HEK293 (cell line): ENCODE measurements at regions not wholly inside any gene's neighbourhood (a gene's known extent, or its start where the extent isn't known, plus 50 kb on each side); places are given as distances from the start of the nearest gene placed in this dataset.

Experiments
- CTCF ChIA-PET: fragments of 350-600 bp; formaldehyde crosslinking; extraction: SDS; loops from one replicate; lab custom pipeline; 2021; ENCODE audit warnings: antibody characterized with exemption; lab: Yijun Ruan, JAX
- POLR2A ChIA-PET: fragments of 300-600 bp; formaldehyde crosslinking; extraction: SDS; loops from one replicate; lab custom pipeline; 2020; ENCODE audit warnings: antibody characterized with exemption, inconsistent platforms; lab: Yijun Ruan, JAX
- H3K27ac ChIP-seq: fragments of 200-500 bp; sonication (Bioruptor generic); 2 replicates; pipeline ENCODE4 v1.5.1; 2014; ENCODE audit warnings: low read depth, low read length, control low read depth, inconsistent platforms; ENCODE audit errors: extremely low read depth
- H3K36me3 ChIP-seq, 2 experiments: fragments of 200-500 bp in 1 of 2; sonication (Bioruptor generic) in 1 of 2; 1 replicate in 1 of 2; 2 replicates in 1 of 2; pipeline ENCODE4 v1.5.1; 2014 to 2017; ENCODE audit warnings: inconsistent platforms in 2 of 2, low read length in 2 of 2; ENCODE audit not compliant: control insufficient read depth in 2 of 2, insufficient read depth in 1 of 2
- H3K4me1 ChIP-seq: fragments of 200-500 bp; sonication (Bioruptor generic); 2 replicates; pipeline ENCODE4 v1.5.1; 2014; ENCODE audit warnings: mild to moderate bottlenecking, low read length, inconsistent platforms; ENCODE audit not compliant: control insufficient read depth, insufficient read depth
- H3K4me3 ChIP-seq: 2 replicates; pipeline ENCODE4 v1.5.1; 2011; ENCODE audit warnings: low read depth, mild to moderate bottlenecking, control low read depth, low read length, moderate library complexity
- H3K9me3 ChIP-seq: fragments of 200-500 bp; sonication (Bioruptor generic); 2 replicates; pipeline ENCODE4 v1.5.1; 2014; ENCODE audit warnings: low read depth, low read length, inconsistent platforms; ENCODE audit not compliant: control insufficient read depth, insufficient read depth
- ATF2 ChIP-seq: fragments of 450-650 bp; formaldehyde crosslinking; IDR thresholded peaks from 2 replicates; pipeline ENCODE4 v1.5.1; 2016; ENCODE audit warnings: missing biosample characterization, missing genetic modification characterization, low read depth
- SCRT2 ChIP-seq: fragments of 450-650 bp; formaldehyde crosslinking; IDR thresholded peaks from 2 replicates; pipeline ENCODE4 v1.5.1; 2016; ENCODE audit warnings: missing biosample characterization, missing genetic modification characterization
- SP3 ChIP-seq: fragments of 450-650 bp; formaldehyde crosslinking; IDR thresholded peaks from 2 replicates; pipeline ENCODE4 v1.5.1; 2016; ENCODE audit warnings: missing biosample characterization, missing genetic modification characterization
- YY2 ChIP-seq: fragments of 450-650 bp; formaldehyde crosslinking; IDR thresholded peaks from 2 replicates; pipeline ENCODE4 v1.5.1; 2016; ENCODE audit warnings: missing biosample characterization, missing genetic modification characterization
- ZBTB11 ChIP-seq: fragments of 450-650 bp; formaldehyde crosslinking; conservative IDR thresholded peaks from 2 replicates; pipeline ENCODE4 v1.5.1; 2016; ENCODE audit warnings: low read depth, missing biosample characterization, missing genetic modification characterization
- ZBTB17 ChIP-seq: fragments of 450-650 bp; formaldehyde crosslinking; IDR thresholded peaks from 2 replicates; pipeline ENCODE4 v1.5.1; 2016; ENCODE audit warnings: missing biosample characterization, missing genetic modification characterization
- ZNF112 ChIP-seq: fragments of 450-650 bp; formaldehyde crosslinking; IDR thresholded peaks from 2 replicates; pipeline ENCODE4 v1.5.0; 2017; ENCODE audit warnings: missing biosample characterization, missing genetic modification characterization
- ZNF16 ChIP-seq: fragments of 450-650 bp; formaldehyde crosslinking; IDR thresholded peaks from 2 replicates; pipeline ENCODE4 v1.5.1; 2016; ENCODE audit warnings: low read depth, missing biosample characterization, missing genetic modification characterization
- ZNF169 ChIP-seq: fragments of 450-650 bp; formaldehyde crosslinking; IDR thresholded peaks from 2 replicates; pipeline ENCODE4 v1.5.1; 2016; ENCODE audit warnings: missing biosample characterization, missing genetic modification characterization
- ZNF19 ChIP-seq: fragments of 450-650 bp; formaldehyde crosslinking; IDR thresholded peaks from 2 replicates; pipeline ENCODE4; 2016; ENCODE audit warnings: missing biosample characterization, missing genetic modification characterization, low read depth
- ZNF248 ChIP-seq: fragments of 450-650 bp; formaldehyde crosslinking; IDR thresholded peaks from 2 replicates; pipeline ENCODE4 v1.5.1; 2017; ENCODE audit warnings: missing biosample characterization, missing genetic modification characterization
- ZNF354C ChIP-seq: fragments of 450-650 bp; formaldehyde crosslinking; IDR thresholded peaks from 2 replicates; pipeline ENCODE4 v1.5.1; 2016; ENCODE audit warnings: missing biosample characterization, missing genetic modification characterization, low read depth, borderline replicate concordance
- ZNF488 ChIP-seq: fragments of 450-650 bp; formaldehyde crosslinking; IDR thresholded peaks from 2 replicates; pipeline ENCODE4 v1.5.1; 2016; ENCODE audit warnings: missing biosample characterization, missing genetic modification characterization
- ZNF501 ChIP-seq: fragments of 450-650 bp; formaldehyde crosslinking; IDR thresholded peaks from 2 replicates; pipeline ENCODE4 v1.5.1; 2016; ENCODE audit warnings: missing biosample characterization, missing genetic modification characterization
- ZNF510 ChIP-seq: fragments of 450-650 bp; formaldehyde crosslinking; IDR thresholded peaks from 2 replicates; pipeline ENCODE4 v1.5.1; 2018; ENCODE audit warnings: mild to moderate bottlenecking, missing genetic modification characterization, missing biosample characterization; ENCODE audit not compliant: insufficient replicate concordance
- ZNF518A ChIP-seq: fragments of 450-650 bp; formaldehyde crosslinking; conservative IDR thresholded peaks from 2 replicates; pipeline ENCODE4 v1.5.1; 2016; ENCODE audit warnings: low read depth, missing biosample characterization, missing genetic modification characterization
- ZNF548 ChIP-seq: fragments of 450-650 bp; formaldehyde crosslinking; IDR thresholded peaks from 2 replicates; pipeline ENCODE4 v1.5.1; 2016; ENCODE audit warnings: missing biosample characterization, missing genetic modification characterization
- ZNF624 ChIP-seq: fragments of 450-650 bp; formaldehyde crosslinking; IDR thresholded peaks from 2 replicates; pipeline ENCODE4 v1.5.1; 2017; ENCODE audit warnings: missing biosample characterization, missing genetic modification characterization
- ZNF704 ChIP-seq: fragments of 450-650 bp; formaldehyde crosslinking; IDR thresholded peaks from 2 replicates; pipeline ENCODE4 v1.5.1; 2016; ENCODE audit warnings: missing biosample characterization, missing genetic modification characterization
- ZNF776 ChIP-seq: fragments of 450-650 bp; formaldehyde crosslinking; IDR thresholded peaks from 2 replicates; pipeline ENCODE4 v1.5.0; 2017; ENCODE audit warnings: missing biosample characterization, missing genetic modification characterization, borderline replicate concordance

- no peak for TF ChIP-seq ZNF704 (tag by site-specific recombination)
These were observed 211.9 kb upstream of the SPAG17 start (continued) for GRCh38 chr1:118396829-118397495.

GRCh38 chr1:118396279-118396678 lies 211.3 kb upstream of the SPAG17 start:
- CTCF ChIA-PET, result no interaction called here
- TF ChIP-seq SCRT2 (tag by site-specific recombination), result no peak
- TF ChIP-seq ZNF19 (tag by site-specific recombination), result no peak
- no peak for TF ChIP-seq ZNF354C (tag by site-specific recombination)
- no peak for TF ChIP-seq ZNF112
- TF ChIP-seq ZNF488 (tag by site-specific recombination), result no peak
- TF ChIP-seq ZNF169 (tag by site-specific recombination), result no peak
- no peak for TF ChIP-seq ZNF248 (tag by site-specific recombination)
- no peak for TF ChIP-seq ZNF776 (tag by site-specific recombination)
- TF ChIP-seq ZNF16 (tag by site-specific recombination), result no peak
- no peak for TF ChIP-seq ZNF548 (tag by site-specific recombination)
- TF ChIP-seq ATF2 (tag by site-specific recombination), result no peak
- TF ChIP-seq ZBTB11 (tag by site-specific recombination), result no peak
- no peak for TF ChIP-seq ZNF624 (tag by site-specific recombination)
- TF ChIP-seq ZNF501 (tag by site-specific recombination), result no peak
- TF ChIP-seq YY2 (tag by site-specific recombination), result no peak
- H3K4me1 ChIP-seq, result no peaks in the 10 kb centered on the region
- H3K27ac ChIP-seq, result no peak overlapping the region
- no peaks in the 10 kb centered on the region for H3K9me3 ChIP-seq
- POLR2A ChIA-PET, result no interaction called here
- H3K36me3 ChIP-seq, result no peaks in the 10 kb centered on the region
- no peak overlapping the region for H3K4me3 ChIP-seq

- Histone ChIP-seq H3K4me1 (no peaks in the 10 kb centered on the region), H3K36me3 (no peaks in the 10 kb centered on the region), H3K4me3 (no peak overlapping the region), H3K27ac (no peak overlapping the region), H3K9me3 (no peaks in the 10 kb centered on the region)
- CTCF ChIA-PET, result interaction anchor here (0.6 kb wide), 2 partner anchors 144 to 676 kb away, joined by 4 read pairs; no protein-coding TSS in a partner anchor
- POLR2A ChIA-PET, result no interaction called here
- TF ChIP-seq ZNF510, result peak; percentile 75
- no peak for TF ChIP-seq YY2 (tag by site-specific recombination)
- no peak for TF ChIP-seq ZBTB17 (tag by site-specific recombination)
- no peak for TF ChIP-seq ZNF624 (tag by site-specific recombination)
- no peak for TF ChIP-seq SP3
- no peak for TF ChIP-seq ZNF518A (tag by site-specific recombination)
These were observed 210.5 kb upstream of the SPAG17 start for GRCh38 chr1:118395430-118395991.
